DLD1 (cell line): ENCODE measurements at regions not wholly inside any gene's neighbourhood (a gene's known extent, or its start where the extent isn't known, plus 50 kb on each side); places are given as distances from the start of the nearest gene placed in this dataset.

Experiments used
- in situ Hi-C: cut with HindIII; loops from 2 replicates; pipeline ENCODE4 v1.10.0; 2017; ENCODE audit warnings: low sequenced_read_pairs

DNA sequence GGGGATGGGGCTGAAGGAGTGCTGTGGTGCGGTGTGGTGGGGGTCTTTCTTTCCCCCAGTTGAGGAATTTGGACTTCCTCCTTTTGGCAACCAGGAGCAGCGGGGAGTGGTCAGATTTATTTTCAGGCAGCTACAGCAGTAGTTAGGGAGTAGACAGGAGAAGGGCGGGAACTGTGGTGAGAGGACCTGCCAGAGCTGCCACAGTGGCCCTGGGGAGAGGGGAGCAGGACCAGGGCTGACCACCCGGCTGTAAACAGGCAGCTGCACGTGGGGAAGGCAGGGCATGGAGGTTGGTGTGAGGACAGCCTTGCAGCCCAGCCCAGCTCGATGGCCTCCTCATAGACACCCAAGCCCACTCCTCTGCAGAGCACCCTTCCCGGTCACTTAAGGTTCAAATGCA is 197.2 kb downstream of the GLI2 start:
- in situ Hi-C loops: no loop called here

DNA sequence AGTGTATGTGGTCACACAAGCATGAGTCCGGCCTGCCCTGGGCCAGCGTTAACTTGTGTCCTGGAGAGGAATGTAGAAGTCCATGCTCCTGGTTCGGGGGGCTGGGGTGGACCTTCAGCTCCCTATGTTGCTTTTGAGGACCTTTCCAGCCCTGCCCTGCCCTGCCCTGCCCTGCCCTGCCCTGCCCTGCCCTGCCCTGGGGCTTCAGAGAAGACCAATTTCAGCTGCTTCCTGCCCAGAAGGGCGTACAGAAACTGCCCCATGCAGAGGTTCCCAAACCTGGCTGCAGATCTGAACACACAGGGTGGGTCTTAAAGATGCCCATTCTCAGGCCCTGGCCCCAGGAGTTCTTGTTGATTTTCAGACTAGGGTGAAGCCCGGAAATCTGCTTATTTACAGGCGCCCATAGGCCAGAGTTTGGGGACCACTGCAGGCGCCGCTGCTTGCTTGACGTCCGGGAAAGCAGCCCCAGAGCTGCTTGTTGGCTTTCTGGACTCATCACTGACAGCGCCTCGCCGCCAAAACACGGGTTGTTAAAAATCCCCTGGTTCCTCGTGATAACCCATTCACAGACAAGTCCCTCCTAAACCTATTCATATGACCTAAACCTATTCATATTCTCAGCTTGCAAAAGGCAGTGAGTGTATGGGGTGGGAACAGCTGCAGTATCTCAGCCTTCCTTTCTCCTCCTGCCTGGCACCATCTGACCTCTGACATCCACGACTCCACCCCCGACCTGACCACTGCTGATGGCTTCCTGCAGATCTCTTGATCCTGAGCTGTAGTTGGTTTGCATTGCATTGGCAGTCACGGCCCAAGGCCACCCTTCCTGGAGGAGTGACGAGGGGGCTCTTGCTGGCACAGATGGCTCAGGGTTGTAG is 198.3 kb downstream of the GLI2 start:
- in situ Hi-C loops: no loop called here

DNA sequence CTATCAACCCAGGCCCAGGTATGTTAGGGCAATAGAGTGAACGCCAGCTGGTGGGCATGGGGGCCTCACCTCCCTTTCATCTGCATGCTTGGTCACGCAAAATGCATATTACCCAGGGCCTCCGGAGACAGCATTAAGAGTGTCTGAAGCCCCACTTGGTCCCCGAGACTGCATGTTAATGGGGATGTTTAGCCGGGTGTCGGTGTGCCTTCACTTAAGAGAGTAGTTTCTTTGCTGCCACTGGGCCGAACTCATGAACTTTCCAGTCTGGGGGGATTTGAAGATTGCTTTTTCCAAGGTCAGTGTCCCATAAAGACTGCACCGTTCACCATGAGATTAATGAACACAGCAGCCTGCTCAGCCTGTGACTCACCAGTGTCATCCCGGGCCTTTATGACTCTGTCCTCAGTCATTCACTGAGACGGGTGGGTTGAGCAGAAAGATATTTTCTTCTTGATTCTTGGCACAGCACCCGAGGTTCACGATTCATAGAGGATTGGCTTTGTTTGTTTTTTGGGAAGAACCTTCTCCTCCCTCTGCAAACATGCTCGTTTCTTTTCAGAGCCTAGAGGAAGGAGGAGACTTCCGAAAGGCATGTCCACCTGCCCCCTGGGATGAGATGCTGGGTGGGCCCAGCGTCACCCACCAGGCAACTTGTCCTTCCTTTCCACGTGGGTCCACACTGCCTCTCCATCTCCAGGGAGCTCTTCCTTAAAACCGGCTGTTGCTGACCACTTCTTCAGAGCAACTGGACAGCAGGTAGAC is 199.1 kb downstream of the GLI2 start:
- in situ Hi-C loops: no loop called here

DNA sequence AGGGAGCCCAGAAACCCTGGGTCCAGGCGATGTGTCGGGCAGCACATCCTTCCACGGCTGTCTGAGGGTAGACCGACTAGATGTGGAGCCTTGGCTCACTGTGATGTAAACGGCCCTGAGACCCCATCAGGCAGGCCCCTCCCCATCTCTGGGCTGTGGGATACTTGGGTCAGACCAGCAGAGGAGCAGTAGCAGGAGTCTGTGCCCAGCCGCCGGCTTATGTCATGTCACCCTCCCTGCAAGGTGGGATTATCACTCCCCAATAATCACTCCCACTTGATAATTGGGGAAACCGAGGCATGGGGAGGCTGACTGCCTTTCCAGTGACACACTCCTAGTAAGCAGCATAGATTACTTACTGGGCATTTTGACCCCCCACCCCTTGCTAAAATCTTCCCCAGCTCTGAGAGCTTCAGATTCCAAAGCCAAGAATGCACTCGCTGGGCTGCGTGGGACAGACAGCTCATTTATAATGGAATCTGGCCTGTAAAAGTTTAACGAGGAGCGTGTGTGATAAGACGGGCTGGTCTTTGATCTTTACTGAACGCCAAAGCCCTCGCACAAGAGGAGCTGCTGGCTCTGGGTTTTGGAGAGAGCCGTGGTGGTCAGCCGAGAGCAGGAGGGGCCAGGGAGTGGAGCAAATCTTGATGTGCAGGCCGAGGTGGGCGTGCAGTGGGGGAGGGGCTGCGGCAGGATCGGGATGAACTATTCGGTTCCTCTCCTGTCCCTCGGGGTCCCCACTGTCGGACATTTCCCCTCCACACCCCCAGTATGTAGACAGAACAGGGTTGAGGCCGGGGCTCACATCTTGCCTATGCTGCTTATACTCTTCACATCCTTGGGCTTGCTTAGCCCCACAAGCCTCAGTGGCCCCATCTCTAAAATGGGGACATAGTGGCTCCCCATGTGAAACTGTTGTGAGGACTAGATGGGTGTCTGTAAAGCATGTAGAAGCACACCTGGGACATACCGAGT is 200.0 kb downstream of the GLI2 start:
- in situ Hi-C loops: no loop called here

DNA sequence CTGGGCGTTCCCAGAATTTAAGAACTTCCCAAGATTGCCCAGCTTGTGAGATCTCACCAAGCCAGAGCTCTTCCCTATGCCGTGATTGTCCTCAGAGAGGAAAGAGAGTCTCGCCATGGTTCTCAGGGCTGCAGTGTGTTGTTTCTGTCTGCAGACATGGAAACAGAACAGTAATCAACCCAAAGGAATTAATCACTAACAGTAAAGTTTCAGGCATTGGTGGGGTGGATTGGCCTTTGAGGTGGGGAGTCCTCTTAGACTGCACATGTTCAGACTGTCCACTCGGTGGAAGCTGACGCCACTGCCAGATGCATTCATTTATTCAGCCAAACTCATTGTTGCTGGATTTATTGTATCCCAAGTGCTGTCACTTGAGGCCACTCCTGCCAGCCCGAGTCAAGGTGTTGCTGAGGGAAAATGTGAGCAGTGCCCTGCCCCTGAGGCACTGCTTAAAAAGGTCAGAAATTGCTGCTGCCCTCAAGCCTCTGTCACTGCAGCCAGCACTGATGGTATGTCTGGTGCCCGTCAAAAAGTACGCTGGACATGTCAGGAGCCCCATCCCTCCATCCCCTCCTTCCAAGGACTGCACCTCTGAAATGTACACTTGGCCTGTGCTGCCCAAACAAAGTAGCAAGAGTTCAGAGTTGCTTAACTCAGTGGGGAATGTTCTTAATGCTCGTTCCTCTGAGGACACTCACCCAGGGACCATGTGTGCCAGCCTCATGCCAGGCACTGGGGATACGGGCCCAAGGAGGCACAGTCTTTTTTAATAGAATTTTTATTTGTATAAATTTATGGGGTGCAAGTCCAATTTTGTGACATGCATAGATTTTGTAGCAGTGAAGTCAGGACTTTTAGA is 201.0 kb downstream of the GLI2 start:
- in situ Hi-C loops: no loop called here

DNA sequence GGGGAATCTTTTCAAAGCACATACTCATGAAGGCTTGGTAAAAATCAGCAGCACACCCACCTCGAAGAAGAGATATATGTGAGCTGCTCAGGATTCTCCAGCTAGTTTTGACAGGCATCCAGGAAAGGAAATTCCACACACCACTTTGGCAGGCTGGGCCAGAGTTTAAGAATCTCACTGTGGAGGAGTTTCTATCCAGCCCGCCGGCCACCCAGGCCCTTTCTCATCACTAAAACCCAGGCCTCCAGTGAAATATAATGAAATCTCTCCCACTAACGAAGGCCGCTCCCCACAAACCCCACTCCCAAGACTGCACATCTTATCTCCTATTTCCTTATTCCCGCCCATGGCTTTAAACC is 202.0 kb downstream of the GLI2 start:
- in situ Hi-C loops: no loop called here

DNA sequence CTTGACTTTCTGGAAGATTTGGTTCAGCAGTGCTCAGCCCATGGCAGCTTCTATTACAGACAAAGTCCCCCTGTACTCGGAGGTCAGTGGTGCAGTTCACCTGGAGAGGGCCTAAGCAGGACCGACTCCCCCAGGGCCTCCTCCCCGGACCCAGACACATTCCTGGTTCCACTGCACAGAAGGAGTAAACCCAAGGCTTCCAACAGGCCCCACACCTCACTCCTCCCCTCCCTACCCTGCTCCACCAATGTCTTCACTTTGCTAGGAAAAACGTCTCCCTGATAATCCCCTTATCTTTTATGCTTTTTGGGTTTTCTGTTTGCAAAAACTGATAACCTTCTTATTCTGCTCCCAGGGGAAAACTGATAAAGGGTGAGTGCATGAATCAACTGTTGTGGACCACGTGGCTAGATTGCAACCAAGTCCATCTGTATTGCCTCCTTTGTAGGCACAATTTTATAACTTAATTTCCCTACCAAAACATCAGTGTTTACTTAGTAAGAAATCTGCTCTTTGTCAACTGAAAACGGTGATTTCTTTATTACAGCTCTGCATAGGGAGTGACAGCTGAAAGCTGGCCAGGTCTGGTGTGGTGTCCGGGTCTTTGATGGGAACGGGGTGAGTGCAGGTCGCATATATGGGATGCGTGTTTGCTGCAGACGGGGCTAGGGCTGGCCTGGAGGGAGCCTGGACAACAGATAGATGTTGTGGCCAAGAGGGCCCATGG is 202.5 kb downstream of the GLI2 start:
- in situ Hi-C loops: no loop called here

DNA sequence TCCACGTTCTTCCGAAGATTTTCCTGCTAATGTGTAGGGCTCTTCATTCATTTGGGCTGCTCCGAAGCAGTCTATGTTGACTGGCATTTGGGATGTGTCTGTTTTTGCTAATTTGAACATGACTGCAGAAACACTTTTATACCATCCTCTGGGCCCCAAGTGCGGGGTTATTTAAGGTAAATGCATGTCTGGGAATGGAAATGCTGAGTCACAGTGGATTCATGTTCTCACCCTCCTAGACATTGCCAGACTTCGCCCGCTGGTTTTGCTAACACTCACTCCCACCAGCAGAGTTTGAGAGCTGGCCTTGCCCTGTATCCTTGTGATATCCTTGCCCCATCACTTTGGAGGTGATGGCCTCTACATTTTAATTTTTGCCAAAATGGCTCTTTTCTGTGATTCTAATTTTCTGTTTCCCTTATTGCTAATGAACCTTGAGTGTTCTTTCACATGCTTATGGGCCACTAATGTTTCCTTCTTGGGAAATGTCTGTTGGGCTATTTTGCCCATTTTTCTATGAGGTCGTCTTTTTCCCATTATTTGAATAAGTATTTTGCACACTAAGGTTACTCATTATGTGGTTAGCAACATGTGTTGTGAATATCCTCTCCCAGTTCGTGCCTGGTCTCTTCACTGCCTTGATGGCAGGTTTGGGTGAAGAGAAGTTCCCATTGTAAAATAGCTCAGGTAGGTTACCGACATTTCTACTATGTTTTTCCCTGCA is 204.1 kb downstream of the GLI2 start:
- in situ Hi-C loops: no loop called here

DNA sequence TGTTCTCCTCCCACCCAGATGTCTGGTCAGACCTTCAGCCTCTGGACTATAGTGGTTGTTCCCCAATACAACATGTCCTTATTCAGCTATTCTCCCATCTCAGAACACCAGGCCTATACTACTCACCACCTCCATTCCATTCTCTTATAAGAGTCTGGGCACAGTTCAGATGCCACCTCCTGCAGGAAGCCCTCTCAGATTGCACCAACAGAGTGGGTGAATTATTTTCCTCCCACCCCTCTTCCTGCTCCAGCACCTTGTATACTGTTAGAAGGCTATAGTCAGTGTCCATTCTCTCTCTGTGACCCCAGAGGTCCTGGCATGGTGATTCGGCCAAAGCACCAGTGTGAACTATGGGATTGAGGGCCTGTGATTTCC is 204.6 kb downstream of the GLI2 start:
- in situ Hi-C loops: no loop called here

DNA sequence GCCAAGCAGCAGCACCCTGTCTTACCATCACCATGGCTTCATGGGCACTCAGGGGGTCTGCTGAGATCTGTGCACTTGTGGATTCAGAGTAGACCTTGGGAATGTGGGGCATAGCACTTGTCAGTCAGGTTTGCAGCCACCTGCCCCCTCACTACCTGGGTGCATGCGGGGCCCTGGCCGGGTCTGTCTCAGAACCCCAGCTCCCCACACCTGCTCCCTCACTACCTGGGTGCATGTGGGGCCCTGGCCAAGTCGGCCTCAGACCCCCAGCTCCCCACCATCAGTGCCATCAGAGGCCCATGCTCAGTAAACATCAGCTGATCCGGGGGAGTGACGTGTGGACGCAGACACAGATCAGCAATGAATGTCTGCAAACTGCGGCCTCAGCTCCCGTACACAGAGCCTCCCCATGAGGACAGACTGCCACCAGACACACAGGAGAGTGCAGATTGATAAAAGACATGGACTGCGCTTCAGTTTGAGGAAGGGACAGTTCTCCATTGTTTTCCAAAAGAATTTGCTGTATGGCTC is 205.1 kb downstream of the GLI2 start:
- in situ Hi-C loops: no loop called here

DNA sequence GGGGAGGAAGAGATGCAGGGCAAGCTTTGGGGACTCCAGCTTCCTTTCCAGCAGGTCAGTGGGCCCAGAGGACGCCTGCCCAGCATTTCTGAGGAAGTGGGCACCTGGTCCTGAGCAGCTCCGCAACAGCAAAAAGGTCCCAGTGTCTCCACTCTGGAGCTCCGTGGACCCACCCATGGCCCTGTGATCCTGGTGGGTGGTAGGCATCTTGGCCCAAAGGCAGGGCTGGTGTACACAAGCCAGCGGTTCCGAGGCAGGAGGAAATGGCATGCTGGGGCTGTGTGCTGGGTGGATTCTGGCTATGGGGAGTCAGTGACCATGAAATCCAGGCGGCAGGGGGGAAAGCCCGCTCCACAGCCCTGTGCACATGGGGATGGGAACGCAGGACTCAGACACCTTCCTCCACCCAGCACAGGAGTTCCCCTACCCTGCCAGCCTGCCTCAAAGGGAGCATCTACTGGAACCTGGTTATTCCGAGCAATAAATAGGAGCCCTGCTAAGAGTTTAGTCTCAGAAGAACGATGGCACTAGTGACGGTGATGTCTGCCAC is 206.0 kb downstream of the GLI2 start:
- in situ Hi-C loops: no loop called here

DNA sequence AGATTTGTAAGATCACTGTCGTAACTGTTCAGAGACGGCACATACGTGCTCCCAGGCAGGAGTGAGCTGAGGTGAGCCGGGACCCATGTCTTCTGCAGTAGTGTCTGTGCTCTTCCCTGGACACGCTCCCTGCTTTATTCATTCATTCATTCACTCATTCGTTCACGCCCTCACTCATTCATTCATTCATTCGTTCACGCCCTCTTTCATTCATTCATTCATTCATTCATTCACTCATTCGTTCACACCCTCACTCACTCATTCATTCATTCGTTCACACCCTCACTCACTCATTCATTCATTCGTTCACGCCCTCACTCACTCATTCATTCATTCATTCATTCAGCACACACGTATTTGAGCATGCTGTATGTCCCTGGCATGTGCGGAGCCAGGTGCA is 207.0 kb downstream of the GLI2 start:
- in situ Hi-C loops: no loop called here

DNA sequence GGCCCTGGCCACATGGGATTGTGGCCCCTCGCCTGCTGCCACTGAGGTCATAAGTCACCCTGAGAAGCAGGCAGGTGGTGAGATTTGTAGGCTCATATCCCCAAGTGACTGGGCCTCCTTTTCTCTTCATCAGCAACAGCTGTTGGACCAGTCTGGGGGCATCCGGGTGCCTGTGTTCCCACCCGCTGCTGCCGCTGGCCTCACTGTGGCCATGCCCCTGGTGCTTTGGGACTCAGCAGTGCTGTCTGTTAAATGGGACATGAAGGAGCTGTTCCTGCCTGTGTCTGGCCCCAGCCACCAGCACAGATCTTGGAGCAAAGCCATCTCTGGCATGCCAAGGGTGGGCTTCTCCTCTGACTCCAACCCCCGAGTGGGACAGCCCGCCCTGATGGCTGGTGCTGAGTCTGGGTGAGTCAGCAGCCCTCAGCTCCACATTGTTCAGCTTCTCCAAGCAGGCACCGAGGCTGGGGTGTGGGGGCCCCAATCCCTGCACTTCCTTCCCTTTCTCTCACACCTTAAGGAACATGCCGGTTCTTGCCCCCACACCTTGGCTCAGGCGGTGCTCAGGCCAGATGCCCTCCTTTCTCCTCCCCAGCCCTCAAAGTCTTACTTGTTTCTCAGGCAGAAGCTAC is 207.9 kb downstream of the GLI2 start:
- in situ Hi-C loops: no loop called here

DNA sequence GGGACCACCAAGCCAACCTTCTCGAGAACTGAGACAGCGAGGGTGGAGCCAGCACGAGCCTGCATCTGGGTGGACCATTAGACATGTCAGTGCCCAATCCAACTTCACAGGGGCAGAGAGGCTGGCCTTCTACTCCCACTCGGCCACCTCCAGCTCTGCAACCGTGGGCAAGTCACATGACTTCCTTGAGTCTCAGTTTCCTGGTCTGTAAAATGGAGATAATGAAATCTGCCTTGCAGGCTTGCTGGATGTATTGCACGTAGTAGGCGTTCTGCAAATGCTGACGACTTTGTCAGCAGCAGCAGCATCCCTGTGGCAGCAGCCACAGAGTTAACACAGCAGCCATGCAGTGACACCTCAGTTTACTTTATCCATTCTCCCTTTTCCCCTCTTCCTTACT is 208.9 kb downstream of the GLI2 start:
- in situ Hi-C loops: no loop called here

DNA sequence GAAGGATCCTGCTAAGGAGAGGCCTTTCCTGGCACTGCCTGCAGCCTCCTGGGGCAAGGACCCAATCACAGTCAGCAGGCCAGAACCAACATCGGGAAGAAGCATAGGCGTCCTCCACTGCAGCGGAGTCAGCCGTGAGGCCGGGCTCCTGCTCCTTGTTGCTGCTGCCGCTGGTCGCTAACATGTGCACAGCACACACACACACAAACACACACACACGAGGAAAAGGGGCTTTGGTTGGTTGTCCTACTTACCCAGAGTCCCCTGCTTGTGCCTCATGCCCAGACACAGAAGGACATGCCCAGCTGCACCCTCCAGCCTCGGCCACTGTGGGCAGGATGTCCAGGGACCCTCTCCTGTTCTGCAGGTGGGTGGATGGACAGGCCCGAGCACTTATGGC is 209.4 kb downstream of the GLI2 start:
- in situ Hi-C loops: no loop called here

DNA sequence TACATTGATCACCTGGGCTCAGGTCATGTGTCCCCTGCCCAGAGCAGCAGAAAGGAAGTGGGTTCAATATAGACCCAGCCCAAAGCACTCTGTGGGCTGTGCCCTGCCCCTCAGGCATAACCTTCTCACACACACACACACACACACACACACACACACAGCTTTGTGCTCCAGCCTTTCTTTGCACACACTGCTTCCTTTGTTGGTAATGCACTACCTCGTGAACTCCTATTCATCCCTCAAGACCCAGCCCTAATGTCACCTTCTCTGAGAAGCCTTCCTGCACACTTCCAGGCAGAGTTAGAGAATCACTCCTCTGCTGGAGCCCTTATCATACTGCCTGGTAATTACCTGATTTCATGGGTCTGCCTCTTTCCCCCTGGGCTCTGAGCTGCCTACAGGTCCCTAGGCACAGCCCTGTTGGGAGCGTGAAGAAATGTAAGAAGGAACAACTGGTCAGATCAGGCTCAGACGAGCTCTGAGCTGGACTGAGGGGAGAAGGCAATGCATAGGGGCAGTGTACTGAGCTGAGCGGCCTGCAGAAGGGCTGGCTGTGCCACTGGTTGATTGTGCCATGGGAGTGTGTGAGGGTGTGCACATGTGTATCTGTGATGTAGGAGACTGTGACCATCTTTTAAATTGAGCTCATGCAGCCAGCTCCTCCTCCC is 210.3 kb downstream of the GLI2 start:
- in situ Hi-C loops: no loop called here

DNA sequence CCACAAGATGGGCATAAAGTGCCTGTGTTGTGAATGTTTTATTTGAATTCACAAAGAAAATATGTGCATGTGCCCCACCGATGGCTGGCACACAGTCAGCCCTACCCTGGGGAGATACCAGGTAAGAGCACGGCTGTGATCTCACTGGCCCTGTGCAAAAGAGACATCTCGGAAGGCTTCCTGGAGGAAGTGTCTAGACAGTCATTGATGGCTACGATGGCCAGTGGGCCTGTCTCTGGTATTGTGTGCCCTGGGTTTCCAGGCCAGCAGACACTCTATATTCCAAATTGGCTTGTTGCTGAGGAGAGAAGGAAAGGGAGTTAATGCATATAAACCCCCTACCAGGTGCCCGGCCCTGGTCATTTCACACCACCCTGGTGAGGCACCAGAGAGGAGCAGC is 211.7 kb downstream of the GLI2 start:
- in situ Hi-C loops: no loop called here
